CD4-positive, CD25-positive, alpha-beta regulatory T cell (primary cell): ENCODE measurements at regions not wholly inside any gene's neighbourhood (a gene's known extent, or its start where the extent isn't known, plus 50 kb on each side); places are given as distances from the start of the nearest gene placed in this dataset.

Experiments used
- ATAC-seq, 2 donors: fragments of 150-1000 bp; cut with Tn5 transposase; one replicate each; pipeline ENCODE4 v1.10.0; 2021; ENCODE audit warnings: low read depth in 2 of 2, moderate number of reproducible peaks in 2 of 2, moderate library complexity in 1 of 2
- DNase-seq, 3 donors: peaks; one replicate each; pipeline versions ENCODE4 v3.0.0 to v3.0.0-alpha.2; 2012 to 2022; ENCODE audit warnings: mixed read lengths in 1 of 3
- H3K27ac ChIP-seq: one replicate; pipeline ENCODE4 v1.7.0; 2013; ENCODE audit warnings: mild to moderate bottlenecking, low read length; ENCODE audit not compliant: insufficient read depth, poor library complexity, severe bottlenecking
- H3K27me3 ChIP-seq: one replicate; pipeline ENCODE4 v1.7.0; 2013; ENCODE audit warnings: low read length; ENCODE audit not compliant: control insufficient read depth, insufficient read depth
- H3K36me3 ChIP-seq: one replicate; pipeline ENCODE4 v1.7.0; 2013; ENCODE audit warnings: mild to moderate bottlenecking, low read length, moderate library complexity; ENCODE audit not compliant: control insufficient read depth, insufficient read depth
- H3K4me1 ChIP-seq: 2 replicates; pipeline ENCODE4 v1.7.0; 2013; ENCODE audit warnings: mild to moderate bottlenecking, low read length; ENCODE audit not compliant: insufficient read depth, control insufficient read depth, poor library complexity, severe bottlenecking
- H3K4me3 ChIP-seq: one replicate; pipeline ENCODE4 v1.7.0; 2013; ENCODE audit warnings: low read depth, mild to moderate bottlenecking, low read length, moderate library complexity
- H3K9me3 ChIP-seq, 2 experiments: 1 replicate in 1 of 2; 2 replicates in 1 of 2; pipeline ENCODE4 v1.7.0; 2013; ENCODE audit warnings: low read length in 2 of 2, mild to moderate bottlenecking in 1 of 2, moderate library complexity in 1 of 2; ENCODE audit not compliant: control insufficient read depth in 2 of 2
- H3K27ac Mint-ChIP-seq, 3 donors: one replicate each; pipeline ENCODE4 v1.8.0; 2020 to 2022; ENCODE audit warnings: mild to moderate bottlenecking in 3 of 3, mixed read lengths in 3 of 3, moderate library complexity in 2 of 3
- H3K27me3 Mint-ChIP-seq: one replicate; pipeline ENCODE4 v1.8.0; 2022; ENCODE audit warnings: mild to moderate bottlenecking, mixed read lengths
- H3K36me3 Mint-ChIP-seq: one replicate; pipeline ENCODE4 v1.8.0; 2020; ENCODE audit warnings: mixed read lengths
- H3K4me1 Mint-ChIP-seq, 4 donors: one replicate each; pipeline ENCODE4 v1.8.0; 2020 to 2022; ENCODE audit warnings: mixed read lengths in 4 of 4, mild to moderate bottlenecking in 1 of 4
- H3K4me3 Mint-ChIP-seq, 4 donors: one replicate each; pipeline ENCODE4 v1.8.0; 2020 to 2022; ENCODE audit warnings: mild to moderate bottlenecking in 4 of 4, mixed read lengths in 4 of 4, moderate library complexity in 3 of 4
- H3K9me3 Mint-ChIP-seq, 7 donors: one replicate each; pipeline ENCODE4 v1.8.0; 2020 to 2022; ENCODE audit warnings: mixed read lengths in 7 of 7, mild to moderate bottlenecking in 3 of 7, moderate library complexity in 2 of 7

DNA sequence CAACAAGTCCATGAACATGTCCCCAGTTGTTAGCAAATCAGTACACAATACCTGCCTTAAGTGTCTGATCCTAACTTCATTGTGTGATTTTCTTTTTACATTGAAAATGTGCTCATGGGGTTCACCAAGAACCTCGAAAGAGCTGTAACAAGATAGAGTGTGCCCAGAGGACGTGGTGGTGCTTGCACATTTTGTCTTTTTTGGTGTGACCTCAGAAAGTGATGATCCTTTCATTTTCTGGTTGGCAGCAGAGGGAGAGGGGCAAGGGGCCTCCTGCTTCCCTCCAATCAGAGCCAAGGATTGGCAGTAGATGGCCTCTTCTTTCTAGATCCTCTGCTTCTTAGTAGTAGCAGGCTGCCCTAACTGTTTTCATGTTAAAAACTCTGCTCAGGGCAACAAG lies 176.4 kb downstream of the OPA1 start:
- ATAC-seq (no peak), DNase-seq (no peak)
- Histone ChIP-seq H3K36me3 (no peaks in the 10 kb centered on the region), H3K4me3 (no peak overlapping the region), H3K27ac (no peak overlapping the region), H3K27me3 (no peaks in the 10 kb centered on the region), H3K9me3 (no peaks in the 10 kb centered on the region), H3K4me1 (no peaks in the 10 kb centered on the region)
- Mint-ChIP-seq H3K27me3 (peaks cover 5% of the 10 kb centered on the region), H3K4me1 (no peaks in the 10 kb centered on the region), H3K4me3 (no peak overlapping the region), H3K36me3 (no peaks in the 10 kb centered on the region), H3K9me3 (no peaks in the 10 kb centered on the region), H3K27ac (no peak overlapping the region)

- no peaks in the 10 kb centered on the region for H3K4me1 ChIP-seq
- Mint-ChIP-seq H3K27me3 (peaks cover 7% of the 10 kb centered on the region), H3K27ac (no peak overlapping the region), H3K4me3 (no peak overlapping the region), H3K4me1 (peaks cover 0 to 3% (median 1%) of the 10 kb centered on the region in 4 donors), H3K36me3 (no peaks in the 10 kb centered on the region), H3K9me3 (no peaks in the 10 kb centered on the region)
- no peaks in the 10 kb centered on the region for H3K27me3 ChIP-seq
- no peaks in the 10 kb centered on the region for H3K36me3 ChIP-seq
- no peak overlapping the region for H3K4me3 ChIP-seq
- no peaks in the 10 kb centered on the region for H3K9me3 ChIP-seq
- no peak for DNase-seq
- no peak overlapping the region for H3K27ac ChIP-seq
- ATAC-seq: no peak
These were observed 178.1 kb downstream of the OPA1 start for GRCh38 chr3:193771011-193771652.

DNA sequence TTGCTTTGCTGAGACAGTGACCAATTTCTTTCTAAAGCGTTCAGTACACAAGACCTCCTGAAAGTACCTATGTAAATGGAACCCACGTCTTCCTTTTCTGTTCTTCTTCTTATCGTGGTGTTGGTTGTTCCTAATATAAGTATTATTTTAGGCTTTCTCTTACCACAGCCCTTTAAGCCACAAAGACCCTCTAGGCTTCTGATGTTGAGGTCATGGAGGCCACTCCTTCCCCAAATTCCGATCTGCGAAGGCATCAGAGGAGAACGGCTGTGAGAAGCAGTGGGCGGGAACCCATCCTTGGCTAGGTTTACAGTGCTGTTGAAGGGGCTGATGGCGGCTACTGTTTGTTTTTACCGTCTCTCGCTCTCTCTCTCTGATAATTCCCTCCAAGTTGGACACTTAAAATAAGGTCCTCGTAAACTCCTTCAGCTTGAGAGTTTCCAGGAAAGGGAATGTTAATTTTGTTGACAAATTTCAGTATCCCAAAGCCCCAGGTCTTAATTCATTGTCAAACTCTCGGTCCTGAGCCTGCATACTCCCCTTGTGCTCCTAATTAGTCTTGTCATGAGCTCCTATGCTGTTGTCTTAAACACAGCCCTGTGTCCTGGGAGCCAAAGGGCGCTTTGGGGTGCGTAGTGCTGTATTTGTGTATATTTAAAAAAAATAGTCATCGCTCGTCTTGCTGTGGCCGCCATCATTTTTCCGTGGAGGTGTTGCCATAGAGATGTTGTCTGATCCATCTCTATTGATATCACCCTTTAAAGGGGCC lies 178.8 kb downstream of the OPA1 start:
- Mint-ChIP-seq H3K27ac (no peak overlapping the region), H3K27me3 (peaks cover 10% of the 10 kb centered on the region), H3K36me3 (no peaks in the 10 kb centered on the region), H3K4me3 (no peak overlapping the region), H3K4me1 (peaks cover 7 to 9% (median 8%) of the 10 kb centered on the region in 4 donors), H3K9me3 (no peaks in the 10 kb centered on the region)
- Histone ChIP-seq H3K4me1 (peaks cover 4% of the 10 kb centered on the region), H3K27ac (no peak overlapping the region), H3K27me3 (no peaks in the 10 kb centered on the region), H3K36me3 (no peaks in the 10 kb centered on the region), H3K4me3 (no peak overlapping the region), H3K9me3 (no peaks in the 10 kb centered on the region)
- ATAC-seq (no peak), DNase-seq (no peak)

GRCh38 chr3:193772422-193772763 lies 179.4 kb downstream of the OPA1 start:
- DNase-seq (no peak), ATAC-seq (no peak)
- no peaks in the 10 kb centered on the region for H3K27me3 ChIP-seq
- no peaks in the 10 kb centered on the region for H3K9me3 ChIP-seq
- no peak overlapping the region for H3K4me3 ChIP-seq
- Mint-ChIP-seq H3K27ac (no peak overlapping the region), H3K27me3 (peaks cover 10% of the 10 kb centered on the region), H3K36me3 (no peaks in the 10 kb centered on the region), H3K4me3 (no peak overlapping the region), H3K9me3 (no peaks in the 10 kb centered on the region), H3K4me1 (peaks cover 7 to 10% (median 9%) of the 10 kb centered on the region in 4 donors)
- H3K27ac ChIP-seq: no peak overlapping the region
- no peaks in the 10 kb centered on the region for H3K36me3 ChIP-seq
- peaks cover 8% of the 10 kb centered on the region for H3K4me1 ChIP-seq

- Mint-ChIP-seq H3K4me3 (no peak overlapping the region), H3K27ac (no peak overlapping the region), H3K9me3 (no peaks in the 10 kb centered on the region), H3K36me3 (no peaks in the 10 kb centered on the region), H3K4me1 (peaks cover 7 to 10% (median 9%) of the 10 kb centered on the region in 4 donors), H3K27me3 (peaks cover 10% of the 10 kb centered on the region)
- Histone ChIP-seq H3K36me3 (no peaks in the 10 kb centered on the region), H3K27me3 (no peaks in the 10 kb centered on the region), H3K4me3 (no peak overlapping the region), H3K4me1 (peaks cover 8% of the 10 kb centered on the region), H3K9me3 (no peaks in the 10 kb centered on the region), H3K27ac (no peak overlapping the region)
- DNase-seq (no peak), ATAC-seq (no peak)
These were observed 180.5 kb downstream of the OPA1 start for GRCh38 chr3:193773266-193774220.

GRCh38 chr3:193774272-193774915 lies 181.4 kb downstream of the OPA1 start:
- no peak for DNase-seq
- H3K27ac Mint-ChIP-seq: no peak overlapping the region
- H3K9me3 Mint-ChIP-seq: no peaks in the 10 kb centered on the region
- H3K4me1 ChIP-seq: peaks cover 8% of the 10 kb centered on the region
- peaks cover 4% of the 10 kb centered on the region for H3K27me3 ChIP-seq
- no peak overlapping the region for H3K27ac ChIP-seq
- H3K9me3 ChIP-seq: no peaks in the 10 kb centered on the region
- no peaks in the 10 kb centered on the region for H3K36me3 Mint-ChIP-seq
- H3K27me3 Mint-ChIP-seq: peaks cover 16% of the 10 kb centered on the region
- H3K4me3 Mint-ChIP-seq: no peak overlapping the region
- ATAC-seq: no peak
- H3K4me1 Mint-ChIP-seq: peaks cover 7 to 11% (median 9%) of the 10 kb centered on the region in 4 donors
- no peaks in the 10 kb centered on the region for H3K36me3 ChIP-seq
- H3K4me3 ChIP-seq: no peak overlapping the region

GRCh38 chr3:193774916-193775285 lies 181.9 kb downstream of the OPA1 start:
- Mint-ChIP-seq H3K27ac (no peak overlapping the region), H3K36me3 (no peaks in the 10 kb centered on the region), H3K27me3 (peaks cover 19% of the 10 kb centered on the region), H3K9me3 (no peaks in the 10 kb centered on the region), H3K4me1 (peaks cover 7 to 12% (median 9%) of the 10 kb centered on the region in 4 donors), H3K4me3 (peak overlapping the region in 1 of 4 donors; percentile 0)
- DNase-seq (no peak), ATAC-seq (no peak)
- H3K4me3 ChIP-seq: no peak overlapping the region
- no peak overlapping the region for H3K27ac ChIP-seq
- no peaks in the 10 kb centered on the region for H3K36me3 ChIP-seq
- H3K27me3 ChIP-seq: peaks cover 4% of the 10 kb centered on the region
- H3K9me3 ChIP-seq: no peaks in the 10 kb centered on the region
- peaks cover 8% of the 10 kb centered on the region for H3K4me1 ChIP-seq
